ENCODE measurements at regions not wholly inside any gene's neighbourhood (a gene's known extent, or its start where the extent isn't known, plus 50 kb on each side); places are given as distances from the start of the nearest gene placed in this dataset.

DNA sequence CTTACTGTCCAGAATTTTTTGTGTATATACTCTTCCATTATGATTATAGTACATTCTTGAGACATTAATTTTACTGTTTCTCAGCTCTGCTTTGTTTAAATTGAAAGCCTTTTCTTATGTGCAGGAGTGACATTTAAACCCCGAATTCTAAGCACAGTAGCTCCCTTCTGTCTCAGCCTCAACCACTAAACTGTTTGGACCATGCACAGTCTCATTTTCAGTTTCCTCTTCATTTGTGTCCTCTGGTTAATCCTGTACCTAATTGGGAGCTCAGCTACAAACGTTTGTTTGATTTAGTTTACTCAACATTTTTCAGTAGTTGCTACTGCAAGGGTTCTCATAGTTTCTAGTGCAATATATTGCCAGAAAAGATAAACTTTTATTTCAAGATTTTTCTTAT, 206.3 kb downstream of the SLITRK5 start:
- no peaks in the 10 kb centered on the region for H3K27me3 ChIP-seq (ENCODE audit: low read length)
- no peaks in the 10 kb centered on the region for H4K20me1 ChIP-seq (ENCODE audit: low read depth, low read length)
- H3F3A ChIP-seq (ENCODE audit: insufficient read depth) = no peaks in the 10 kb centered on the region
- no peaks in the 10 kb centered on the region for H3K79me2 ChIP-seq (ENCODE audit: insufficient read depth, low read length)
- no peaks in the 10 kb centered on the region for H3K9me3 ChIP-seq (ENCODE audit: insufficient read depth, low read length)
- H3K4me3 ChIP-seq (ENCODE audit: insufficient read depth, low read length, poor library complexity, severe bottlenecking) = no peak overlapping the region
- H3K9ac ChIP-seq (ENCODE audit: low read length) = no peak overlapping the region
- H3K27ac ChIP-seq (ENCODE audit: low read depth, low read length) = no peak overlapping the region
- H3K4me2 ChIP-seq (ENCODE audit: low read depth, low read length, poor library complexity, severe bottlenecking) = no peak overlapping the region
- no peaks in the 10 kb centered on the region for H3K36me3 ChIP-seq (ENCODE audit: low read length)
- H3K9me2 ChIP-seq (replicated peaks; ENCODE audit: insufficient read depth, low read length) = no peaks in the 10 kb centered on the region
- TF ChIP-seq EZH2phosphoT487 (conservative IDR thresholded peaks at IDR 0.05; ENCODE audit: low read length) = no peak
- TF ChIP-seq, protein P1, sequence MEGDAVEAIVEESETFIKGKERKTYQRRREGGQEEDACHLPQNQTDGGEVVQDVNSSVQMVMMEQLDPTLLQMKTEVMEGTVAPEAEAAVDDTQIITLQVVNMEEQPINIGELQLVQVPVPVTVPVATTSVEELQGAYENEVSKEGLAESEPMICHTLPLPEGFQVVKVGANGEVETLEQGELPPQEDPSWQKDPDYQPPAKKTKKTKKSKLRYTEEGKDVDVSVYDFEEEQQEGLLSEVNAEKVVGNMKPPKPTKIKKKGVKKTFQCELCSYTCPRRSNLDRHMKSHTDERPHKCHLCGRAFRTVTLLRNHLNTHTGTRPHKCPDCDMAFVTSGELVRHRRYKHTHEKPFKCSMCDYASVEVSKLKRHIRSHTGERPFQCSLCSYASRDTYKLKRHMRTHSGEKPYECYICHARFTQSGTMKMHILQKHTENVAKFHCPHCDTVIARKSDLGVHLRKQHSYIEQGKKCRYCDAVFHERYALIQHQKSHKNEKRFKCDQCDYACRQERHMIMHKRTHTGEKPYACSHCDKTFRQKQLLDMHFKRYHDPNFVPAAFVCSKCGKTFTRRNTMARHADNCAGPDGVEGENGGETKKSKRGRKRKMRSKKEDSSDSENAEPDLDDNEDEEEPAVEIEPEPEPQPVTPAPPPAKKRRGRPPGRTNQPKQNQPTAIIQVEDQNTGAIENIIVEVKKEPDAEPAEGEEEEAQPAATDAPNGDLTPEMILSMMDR (IDR thresholded peaks at IDR 0.05; ENCODE audit: insufficient read depth, low read length, poor library complexity, severe bottlenecking) = no peak
- no peak overlapping the region for H2AFZ ChIP-seq (ENCODE audit: low read depth, low read length, severe bottlenecking)

DNA sequence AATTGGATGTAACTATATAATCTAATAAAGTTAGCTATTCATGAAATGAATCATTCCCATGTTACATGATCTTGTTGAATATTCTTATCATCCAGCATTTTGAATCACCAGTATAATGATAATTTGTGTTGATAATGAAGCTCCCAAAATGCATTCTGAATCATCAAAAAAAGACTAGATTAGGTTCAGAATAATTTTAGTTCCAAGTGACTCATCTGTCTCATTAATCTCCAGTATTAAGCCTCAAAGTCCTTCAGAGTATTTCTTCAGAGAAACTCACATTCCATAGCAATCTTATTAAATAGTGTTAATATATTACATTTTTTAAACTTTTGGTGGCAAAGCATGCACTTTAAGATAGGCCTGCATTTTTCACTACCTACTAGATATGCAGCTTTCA, 207.5 kb downstream of the SLITRK5 start:
- H3K9me2 ChIP-seq (replicated peaks; ENCODE audit: insufficient read depth, low read length) = no peaks in the 10 kb centered on the region
- no peak overlapping the region for H3K27ac ChIP-seq (ENCODE audit: low read depth, low read length)
- H3K27me3 ChIP-seq (ENCODE audit: low read length) = no peaks in the 10 kb centered on the region
- H3K36me3 ChIP-seq (ENCODE audit: low read length) = no peaks in the 10 kb centered on the region
- TF ChIP-seq EZH2phosphoT487 (conservative IDR thresholded peaks at IDR 0.05; ENCODE audit: low read length) = no peak
- TF ChIP-seq, protein P1 (IDR thresholded peaks at IDR 0.05; ENCODE audit: insufficient read depth, low read length, poor library complexity, severe bottlenecking) = no peak
- no peak overlapping the region for H3K9ac ChIP-seq (ENCODE audit: low read length)
- H3F3A ChIP-seq (ENCODE audit: insufficient read depth) = no peaks in the 10 kb centered on the region
- H4K20me1 ChIP-seq (ENCODE audit: low read depth, low read length) = no peaks in the 10 kb centered on the region
- no peak overlapping the region for H2AFZ ChIP-seq (ENCODE audit: low read depth, low read length, severe bottlenecking)
- no peak overlapping the region for H3K4me2 ChIP-seq (ENCODE audit: low read depth, low read length, poor library complexity, severe bottlenecking)
- no peak overlapping the region for H3K4me3 ChIP-seq (ENCODE audit: insufficient read depth, low read length, poor library complexity, severe bottlenecking)
- no peaks in the 10 kb centered on the region for H3K79me2 ChIP-seq (ENCODE audit: insufficient read depth, low read length)
- no peaks in the 10 kb centered on the region for H3K9me3 ChIP-seq (ENCODE audit: insufficient read depth, low read length)

DNA sequence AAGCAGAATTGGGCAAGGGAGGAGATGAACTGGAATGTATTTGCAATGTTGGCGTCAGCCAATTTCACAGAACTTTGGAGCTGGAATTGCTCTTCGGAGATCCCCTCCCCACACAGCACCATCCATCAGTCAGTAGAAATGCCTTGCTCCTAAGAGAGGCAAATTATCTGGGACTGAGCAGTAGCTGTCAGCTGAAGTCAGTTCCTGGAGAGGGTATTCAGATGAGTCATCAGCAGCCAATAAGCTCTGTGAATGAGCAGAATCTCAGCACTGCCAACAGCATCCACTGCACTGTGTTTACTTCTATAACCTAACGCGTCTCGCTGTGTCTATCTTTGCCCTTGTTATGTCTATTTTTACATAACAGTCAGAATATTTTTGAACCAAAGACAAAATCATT, 213.7 kb downstream of the SLITRK5 start:
- Histone ChIP-seq H2AFZ (ENCODE audit: low read depth, low read length, severe bottlenecking) (no peak overlapping the region), H3K27ac (ENCODE audit: low read depth, low read length) (no peak overlapping the region), H3K4me2 (ENCODE audit: low read depth, low read length, poor library complexity, severe bottlenecking) (no peak overlapping the region), H3K9me2 (replicated peaks; ENCODE audit: insufficient read depth, low read length) (no peaks in the 10 kb centered on the region), H3K9me3 (ENCODE audit: insufficient read depth, low read length) (no peaks in the 10 kb centered on the region), H3K9ac (ENCODE audit: low read length) (no peak overlapping the region), H3K36me3 (ENCODE audit: low read length) (no peaks in the 10 kb centered on the region), H3K27me3 (ENCODE audit: low read length) (no peaks in the 10 kb centered on the region), H4K20me1 (ENCODE audit: low read depth, low read length) (no peaks in the 10 kb centered on the region), H3F3A (ENCODE audit: insufficient read depth) (no peaks in the 10 kb centered on the region), H3K79me2 (ENCODE audit: insufficient read depth, low read length) (no peaks in the 10 kb centered on the region), H3K4me3 (ENCODE audit: insufficient read depth, low read length, poor library complexity, severe bottlenecking) (no peak overlapping the region)
- TF ChIP-seq EZH2phosphoT487 (conservative IDR thresholded peaks at IDR 0.05; ENCODE audit: low read length) = no peak
- TF ChIP-seq, protein P1 (IDR thresholded peaks at IDR 0.05; ENCODE audit: insufficient read depth, low read length, poor library complexity, severe bottlenecking) = no peak
